Stimulated activated effector memory CD8-positive, alpha-beta T cell treated with anti-CD3 and anti-CD28 coated beads, Interleukin-12 subunit alpha, Interleukin-12 subunit beta, amount 100 ng/mL, for 72 hours (primary cell): ENCODE measurements at regions not wholly inside any gene's neighbourhood (a gene's known extent, or its start where the extent isn't known, plus 50 kb on each side); places are given as distances from the start of the nearest gene placed in this dataset.

Experiments
- ATAC-seq: fragments of 150-1000 bp; cut with Tn5 transposase; 2 replicates; pipeline ENCODE4 v1.10.0; 2021
- DNase-seq, 2 donors: peaks; one replicate each; pipeline ENCODE4 v3.0.0; 2021 to 2022; ENCODE audit warnings: low spot score in 2 of 2
- H3K27ac Mint-ChIP-seq: one replicate; pipeline ENCODE4 v1.8.0; 2022; ENCODE audit warnings: mild to moderate bottlenecking, mixed read lengths
- H3K36me3 Mint-ChIP-seq: one replicate; pipeline ENCODE4 v1.8.0; 2022; ENCODE audit warnings: mild to moderate bottlenecking, mixed read lengths
- H3K4me1 Mint-ChIP-seq: one replicate; pipeline ENCODE4 v1.8.0; 2022; ENCODE audit warnings: mixed read lengths
- H3K4me3 Mint-ChIP-seq: one replicate; pipeline ENCODE4 v1.8.0; 2022; ENCODE audit warnings: mild to moderate bottlenecking, mixed read lengths
- H3K9me3 Mint-ChIP-seq: one replicate; pipeline ENCODE4 v1.8.0; 2022; ENCODE audit warnings: mixed read lengths

DNA sequence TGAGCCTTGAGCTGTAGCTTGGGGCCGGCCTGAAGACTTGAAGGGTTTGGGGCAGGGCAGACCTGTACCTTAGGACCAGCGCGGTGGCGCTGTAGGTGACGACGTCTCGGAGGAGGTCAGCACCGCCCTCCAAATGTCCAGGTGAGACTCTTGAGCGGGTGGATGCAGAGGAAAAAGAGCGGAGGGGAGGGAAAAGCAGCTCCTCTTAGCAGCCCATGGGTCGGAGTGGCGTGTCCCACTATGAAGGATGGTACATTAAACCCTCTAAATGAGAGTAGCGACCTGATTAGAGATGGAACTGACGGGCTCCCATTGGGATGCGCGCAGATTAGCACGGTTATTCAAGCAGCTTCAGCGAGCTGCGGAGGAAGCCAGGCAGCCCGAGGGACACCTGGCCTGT is 77.0 kb upstream of the MAP1LC3B2 start:
- Mint-ChIP-seq H3K4me3 (no peak overlapping the region), H3K9me3 (peaks cover 3% of the 10 kb centered on the region), H3K27ac (no peak overlapping the region), H3K4me1 (peaks cover 5% of the 10 kb centered on the region), H3K36me3 (no peaks in the 10 kb centered on the region)
- ATAC-seq (no peak), DNase-seq (no peak)

- no peak overlapping the region for H3K4me3 Mint-ChIP-seq
- no peaks in the 10 kb centered on the region for H3K36me3 Mint-ChIP-seq
- ATAC-seq (no peak), DNase-seq (no peak)
- no peak overlapping the region for H3K27ac Mint-ChIP-seq
- peaks cover 5% of the 10 kb centered on the region for H3K4me1 Mint-ChIP-seq
- H3K9me3 Mint-ChIP-seq = peaks cover 3% of the 10 kb centered on the region
Observed at GRCh38 chr12:116482859-116483258, 76.3 kb upstream of the MAP1LC3B2 start.

- DNase-seq = no peak
- peaks cover 3% of the 10 kb centered on the region for H3K9me3 Mint-ChIP-seq
- peaks cover 5% of the 10 kb centered on the region for H3K4me1 Mint-ChIP-seq
Observed at GRCh38 chr12:116483959-116484750, 75.0 kb upstream of the MAP1LC3B2 start.

GRCh38 chr12:116484807-116485206 is 74.4 kb upstream of the MAP1LC3B2 start:
- no peak for DNase-seq
- Mint-ChIP-seq H3K9me3 (peaks cover 3% of the 10 kb centered on the region), H3K36me3 (no peaks in the 10 kb centered on the region), H3K27ac (no peak overlapping the region), H3K4me1 (peaks cover 5% of the 10 kb centered on the region), H3K4me3 (no peak overlapping the region)
- ATAC-seq = no peak

More at GRCh38 chr12:116483959-116484750, 75.0 kb upstream of the MAP1LC3B2 start:
- Mint-ChIP-seq H3K36me3 (no peaks in the 10 kb centered on the region), H3K27ac (no peak overlapping the region), H3K4me3 (no peak overlapping the region)
- no peak for ATAC-seq

DNA sequence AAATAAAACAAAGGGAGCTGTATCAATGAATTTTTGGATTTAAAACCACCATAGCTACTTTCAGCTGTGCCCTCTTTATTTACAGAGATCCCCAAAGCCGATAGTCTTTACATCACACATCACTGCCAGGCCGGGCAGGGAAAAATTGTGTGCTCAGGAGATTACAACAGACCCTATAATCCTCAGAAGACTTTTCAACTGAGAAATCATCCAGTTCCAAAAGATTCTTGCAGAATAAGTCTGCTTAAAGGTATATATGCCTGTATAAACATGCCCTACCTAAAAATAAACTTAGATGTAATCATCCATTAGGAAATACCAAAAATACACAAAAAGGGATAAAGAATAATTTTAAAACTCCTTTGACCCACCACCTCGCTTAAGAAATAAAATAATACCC is 70.1 kb upstream of the MAP1LC3B2 start:
- Mint-ChIP-seq H3K4me1 (no peaks in the 10 kb centered on the region), H3K4me3 (no peak overlapping the region), H3K9me3 (peaks cover 3% of the 10 kb centered on the region), H3K36me3 (no peaks in the 10 kb centered on the region), H3K27ac (no peak overlapping the region)
- DNase-seq = no peak
- ATAC-seq = no peak

- Mint-ChIP-seq H3K36me3 (no peaks in the 10 kb centered on the region), H3K4me1 (no peaks in the 10 kb centered on the region), H3K9me3 (peaks cover 3% of the 10 kb centered on the region), H3K4me3 (no peak overlapping the region), H3K27ac (no peak overlapping the region)
- ATAC-seq = no peak
- no peak for DNase-seq
Observed at GRCh38 chr12:116490471-116490870, 68.7 kb upstream of the MAP1LC3B2 start.

DNA sequence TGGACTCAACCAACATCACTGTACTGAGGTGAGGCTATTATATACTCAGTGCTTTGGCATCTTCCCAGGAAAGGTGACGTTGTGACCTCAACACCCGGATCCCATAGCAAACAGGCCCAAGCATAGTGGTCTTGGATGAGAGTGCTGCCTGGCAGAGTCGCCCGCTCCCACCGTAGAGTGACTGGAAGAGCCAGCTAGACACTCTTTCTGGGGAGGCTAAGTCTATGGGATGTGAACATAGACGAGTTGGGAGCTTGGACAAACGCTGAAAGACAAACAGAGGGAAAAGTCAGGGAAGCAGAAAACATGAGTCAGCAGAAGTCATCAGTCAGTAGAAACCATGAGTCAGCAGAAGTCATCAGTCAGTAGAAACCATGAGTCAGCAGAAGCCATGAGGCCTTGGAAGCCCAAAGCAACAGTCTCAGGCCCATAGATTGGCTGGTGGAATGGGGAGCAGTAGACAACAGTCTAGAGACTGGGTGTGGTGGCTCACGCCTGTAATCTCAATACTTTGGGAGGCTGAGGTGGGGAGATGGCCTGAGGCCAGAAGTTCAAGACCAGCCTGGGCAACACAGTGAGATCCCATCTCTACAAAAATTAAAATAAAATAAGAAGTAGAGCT is 66.4 kb upstream of the MAP1LC3B2 start:
- ATAC-seq = no peak

GRCh38 chr12:116495260-116495659 is 63.9 kb upstream of the MAP1LC3B2 start:
- DNase-seq (no peak), ATAC-seq (no peak)
- H3K36me3 Mint-ChIP-seq = no peaks in the 10 kb centered on the region
- H3K27ac Mint-ChIP-seq = no peak overlapping the region
- H3K4me3 Mint-ChIP-seq = no peak overlapping the region
- H3K9me3 Mint-ChIP-seq = no peaks in the 10 kb centered on the region
- H3K4me1 Mint-ChIP-seq = no peaks in the 10 kb centered on the region

More for the DNA sequence above, 66.4 kb upstream of the MAP1LC3B2 start:
- Mint-ChIP-seq H3K9me3 (no peaks in the 10 kb centered on the region), H3K36me3 (no peaks in the 10 kb centered on the region), H3K27ac (no peak overlapping the region), H3K4me1 (no peaks in the 10 kb centered on the region), H3K4me3 (no peak overlapping the region)
- DNase-seq = no peak

GRCh38 chr12:116497051-116497591 is 62.1 kb upstream of the MAP1LC3B2 start:
- H3K4me3 Mint-ChIP-seq = no peak overlapping the region
- no peaks in the 10 kb centered on the region for H3K4me1 Mint-ChIP-seq
- no peak for ATAC-seq
- DNase-seq = no peak
- no peaks in the 10 kb centered on the region for H3K9me3 Mint-ChIP-seq
- H3K27ac Mint-ChIP-seq = no peak overlapping the region
- H3K36me3 Mint-ChIP-seq = no peaks in the 10 kb centered on the region

DNA sequence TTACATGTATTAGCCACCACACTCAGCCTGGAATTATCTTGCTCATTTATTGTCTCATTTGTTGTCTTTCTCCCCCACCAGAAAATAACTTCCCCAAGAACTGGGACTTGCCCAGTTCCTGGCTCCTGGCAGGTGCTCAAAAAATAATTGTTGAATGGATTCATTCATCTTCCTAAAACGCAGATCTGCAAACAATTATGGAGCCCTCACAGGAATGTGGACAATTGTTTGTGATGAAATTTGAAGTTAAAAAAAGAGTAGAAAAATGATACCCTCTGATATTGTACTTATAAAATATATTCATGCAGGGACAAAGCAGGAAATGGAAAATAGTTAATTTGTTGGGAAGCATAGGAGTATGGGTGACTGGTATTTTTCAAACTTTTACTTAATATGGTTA is 60.7 kb upstream of the MAP1LC3B2 start:
- DNase-seq (no peak), ATAC-seq (no peak)
- no peaks in the 10 kb centered on the region for H3K9me3 Mint-ChIP-seq
- no peak overlapping the region for H3K4me3 Mint-ChIP-seq
- no peaks in the 10 kb centered on the region for H3K4me1 Mint-ChIP-seq
- no peak overlapping the region for H3K27ac Mint-ChIP-seq
- no peaks in the 10 kb centered on the region for H3K36me3 Mint-ChIP-seq

DNA sequence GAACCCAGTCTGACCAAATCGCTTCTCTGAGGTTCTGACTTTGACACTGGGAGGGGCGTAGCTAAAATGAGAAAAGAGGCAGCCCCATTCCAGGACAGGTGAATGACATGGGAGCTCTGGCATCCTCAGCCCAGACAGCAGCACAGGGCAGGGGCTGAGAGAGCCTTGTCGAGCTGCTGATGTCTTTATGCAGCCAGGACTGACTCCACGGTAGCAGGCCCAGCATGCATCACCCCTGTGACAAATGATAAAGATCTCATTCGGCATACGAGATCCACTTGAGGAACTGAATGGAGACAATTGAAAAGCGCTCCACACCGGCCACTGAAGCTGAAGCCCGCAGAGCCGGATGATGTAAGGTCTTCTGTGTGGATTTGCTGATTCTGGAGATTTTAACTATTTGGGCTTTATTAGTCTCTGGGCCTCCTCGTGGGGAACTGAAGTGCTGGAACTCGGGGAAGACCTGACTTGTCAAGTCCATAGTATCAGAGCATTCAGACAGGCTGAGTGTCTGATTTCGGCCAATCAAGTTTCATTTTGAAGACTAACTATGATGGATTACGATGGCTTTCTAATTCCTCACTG is 56.9 kb upstream of the MAP1LC3B2 start:
- Mint-ChIP-seq H3K4me1 (no peaks in the 10 kb centered on the region), H3K9me3 (no peaks in the 10 kb centered on the region), H3K36me3 (no peaks in the 10 kb centered on the region), H3K4me3 (no peak overlapping the region), H3K27ac (no peak overlapping the region)
- DNase-seq (no peak), ATAC-seq (no peak)

DNA sequence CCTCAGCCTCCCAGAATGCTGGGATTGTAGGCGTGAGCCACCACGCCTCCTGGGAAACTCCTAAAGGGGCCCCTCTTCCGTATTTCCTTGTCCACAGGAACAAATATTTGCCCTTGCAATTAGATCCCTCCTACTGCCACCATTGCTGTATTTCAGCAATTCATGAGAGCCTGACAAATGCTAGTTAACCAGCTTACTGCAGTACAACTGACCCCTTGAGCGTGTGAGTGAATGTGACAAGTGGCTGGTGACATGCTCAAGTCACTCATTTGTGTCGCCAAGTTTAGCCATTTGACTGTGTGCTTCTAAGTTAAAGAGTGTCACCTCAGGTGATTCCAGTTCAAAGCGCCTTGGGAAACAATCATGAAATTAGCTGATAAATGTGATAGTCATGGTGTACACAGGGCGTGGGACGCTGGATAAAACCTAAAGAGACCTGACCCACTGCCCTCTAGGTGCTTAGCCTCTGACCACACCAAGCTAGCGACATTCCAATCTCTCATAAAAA is 56.1 kb upstream of the MAP1LC3B2 start:
- H3K27ac Mint-ChIP-seq = no peak overlapping the region
- H3K9me3 Mint-ChIP-seq = no peaks in the 10 kb centered on the region
- ATAC-seq (no peak), DNase-seq (no peak)
- no peaks in the 10 kb centered on the region for H3K36me3 Mint-ChIP-seq
- no peak overlapping the region for H3K4me3 Mint-ChIP-seq
- peaks cover 3% of the 10 kb centered on the region for H3K4me1 Mint-ChIP-seq

DNA sequence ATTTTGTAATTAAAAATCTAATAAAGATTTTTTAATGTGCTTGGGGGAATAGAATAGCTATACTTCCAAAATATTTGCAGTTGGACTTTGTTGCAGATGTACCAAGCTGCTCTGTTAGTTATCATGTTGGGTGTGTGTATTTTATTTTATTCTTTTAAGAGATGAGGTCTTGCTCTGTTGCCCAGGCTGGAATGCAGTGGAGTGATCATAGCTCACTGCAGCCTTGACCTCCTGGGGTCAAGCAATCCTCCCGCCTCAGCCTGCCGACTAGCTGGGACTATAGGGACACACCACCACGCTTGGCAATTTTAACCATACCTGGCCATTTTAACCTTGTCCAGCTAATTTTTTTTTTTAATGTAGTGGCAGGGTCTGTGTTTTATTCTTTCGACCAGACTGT is 54.7 kb upstream of the MAP1LC3B2 start:
- Mint-ChIP-seq H3K9me3 (no peaks in the 10 kb centered on the region), H3K36me3 (no peaks in the 10 kb centered on the region), H3K4me1 (peaks cover 4% of the 10 kb centered on the region), H3K27ac (no peak overlapping the region), H3K4me3 (no peak overlapping the region)
- ATAC-seq (no peak), DNase-seq (no peak)

DNA sequence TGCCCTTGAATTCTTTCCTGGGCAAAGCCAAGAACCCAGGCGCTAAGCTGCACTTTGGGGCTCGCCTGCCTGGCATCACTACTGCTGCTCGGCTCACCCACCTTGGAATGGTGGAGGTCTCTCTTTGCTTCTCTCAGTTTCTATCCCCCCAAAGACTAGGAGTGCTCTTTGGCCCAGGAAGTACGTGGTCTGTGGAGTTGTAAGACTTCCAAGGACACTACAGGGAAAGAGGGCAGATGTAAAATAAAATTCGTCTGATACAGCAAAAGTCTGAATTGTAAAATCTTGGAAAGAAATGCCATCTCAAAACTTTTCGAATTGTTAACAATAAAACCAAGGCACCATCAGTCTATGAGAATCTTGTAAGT is 52.5 kb upstream of the MAP1LC3B2 start:
- ATAC-seq (no peak), DNase-seq (no peak)
- Mint-ChIP-seq H3K36me3 (no peaks in the 10 kb centered on the region), H3K9me3 (no peaks in the 10 kb centered on the region), H3K27ac (no peak overlapping the region), H3K4me3 (no peak overlapping the region), H3K4me1 (peaks cover 4% of the 10 kb centered on the region)

DNA sequence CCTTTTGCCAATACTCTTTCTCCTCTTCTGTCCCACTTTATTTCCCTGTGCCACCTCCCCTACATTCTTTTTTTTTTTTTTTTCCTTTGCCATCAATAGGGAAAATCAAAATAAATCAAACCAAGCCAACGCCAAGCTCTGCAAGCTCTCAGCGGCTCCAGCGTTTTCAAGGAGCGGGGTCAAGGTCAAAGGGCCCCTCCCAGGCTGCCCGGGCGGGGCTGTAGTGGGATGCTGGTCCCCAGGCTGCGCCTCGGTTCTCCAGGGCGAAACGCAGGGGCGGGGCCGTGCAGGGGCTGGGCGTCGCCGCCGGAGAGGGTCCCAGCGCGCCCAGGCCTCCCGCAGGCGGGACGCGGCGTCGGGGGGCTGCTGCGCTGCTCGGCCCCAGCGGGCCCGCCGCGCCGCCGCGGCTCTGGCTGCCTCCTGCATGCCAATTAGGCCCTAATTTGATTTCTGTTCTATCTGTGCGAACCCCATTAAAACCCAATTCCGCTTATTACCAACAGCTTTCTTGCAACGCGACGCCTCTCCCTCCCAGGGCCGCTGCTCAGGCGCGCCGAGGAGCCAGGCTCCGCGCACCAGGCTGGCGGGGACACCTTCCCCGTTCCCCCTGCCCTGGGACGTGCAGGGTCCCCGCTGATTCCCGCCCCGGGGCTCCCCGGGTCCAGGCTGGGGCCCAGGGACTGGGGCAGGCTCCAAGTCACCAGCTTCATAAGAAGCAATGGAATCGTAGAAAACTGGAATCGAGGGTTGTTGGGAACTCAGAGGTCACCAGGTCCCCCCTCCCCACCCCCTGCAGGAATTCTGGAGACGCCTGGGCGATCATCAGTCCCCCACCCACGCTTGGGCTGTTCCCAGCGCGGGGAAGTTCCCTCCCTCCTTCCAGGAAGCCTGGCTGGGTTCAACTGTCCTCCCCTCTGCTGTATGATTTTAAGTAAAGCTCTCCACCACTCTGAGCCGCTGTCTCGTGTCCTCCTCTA is 50.7 kb upstream of the MAP1LC3B2 start:
- no peak for DNase-seq
- H3K4me3 Mint-ChIP-seq = peak overlapping the region; percentile 41
- no peaks in the 10 kb centered on the region for H3K36me3 Mint-ChIP-seq
- H3K27ac Mint-ChIP-seq = no peak overlapping the region
- peak; percentile 52 for ATAC-seq
- no peaks in the 10 kb centered on the region for H3K9me3 Mint-ChIP-seq
- peaks cover 4% of the 10 kb centered on the region for H3K4me1 Mint-ChIP-seq
